Neural cell (in vitro differentiated cells): ENCODE measurements at regions not wholly inside any gene's neighbourhood (a gene's known extent, or its start where the extent isn't known, plus 50 kb on each side); places are given as distances from the start of the nearest gene placed in this dataset.

Experiments used
- H2AFZ ChIP-seq: fragments of 200-600, 300-800 bp; sonication (generic), shearing (Covaris generic); 2 replicates; pipeline ENCODE4 v1.6.0; 2014; ENCODE audit warnings: low read depth, mild to moderate bottlenecking, antibody characterized with exemption, low read length, moderate library complexity
- H3F3A ChIP-seq: fragments of 200-600 bp; shearing (Covaris generic); 2 replicates; pipeline ENCODE4 v1.6.1; 2016; ENCODE audit warnings: mild to moderate bottlenecking, moderate library complexity, mixed read lengths, antibody characterized with exemption, low read length; ENCODE audit not compliant: insufficient read depth, poor library complexity, severe bottlenecking
- H3K27ac ChIP-seq: fragments of 200-600, 300-800 bp; sonication (generic), shearing (Covaris generic); 2 replicates; pipeline ENCODE4 v1.5.1; 2014; ENCODE audit warnings: mild to moderate bottlenecking, low read length, moderate library complexity
- H3K27me3 ChIP-seq: fragments of 300-800, 200-600 bp; sonication (generic), shearing (Covaris generic); 2 replicates; pipeline ENCODE4 v1.6.0; 2014; ENCODE audit warnings: mild to moderate bottlenecking, low read depth, low read length, moderate library complexity; ENCODE audit not compliant: insufficient read depth
- H3K36me3 ChIP-seq: fragments of 300-800, 200-600 bp; sonication (generic), shearing (Covaris generic); 2 replicates; pipeline ENCODE4 v1.5.1; 2014; ENCODE audit warnings: mild to moderate bottlenecking, antibody characterized with exemption, low read length, moderate library complexity; ENCODE audit not compliant: insufficient read depth
- H3K4me2 ChIP-seq: fragments of 300-800, 200-600 bp; sonication (generic), shearing (Covaris generic); 2 replicates; pipeline ENCODE4 v1.6.0; 2014; ENCODE audit warnings: mild to moderate bottlenecking, low read length
- H3K4me3 ChIP-seq: fragments of 300-800, 200-600 bp; sonication (generic), shearing (Covaris generic); 2 replicates; pipeline ENCODE4 v1.5.1; 2014; ENCODE audit warnings: mild to moderate bottlenecking, low read length, moderate library complexity
- H3K79me2 ChIP-seq: fragments of 200-600 bp; shearing (Covaris generic); replicated peaks from 2 replicates; pipeline ENCODE4 v1.6.0; 2014; ENCODE audit warnings: mild to moderate bottlenecking, low read length, moderate library complexity; ENCODE audit not compliant: insufficient read depth
- H3K9ac ChIP-seq: fragments of 300-800, 200-600 bp; sonication (generic), shearing (Covaris generic); 2 replicates; pipeline ENCODE4 v1.6.1; 2016; ENCODE audit warnings: mild to moderate bottlenecking, low read length, mixed read lengths
- H3K9me2 ChIP-seq: fragments of 200-600 bp; shearing (Covaris generic); 2 replicates; pipeline ENCODE4 v1.6.1; 2016; ENCODE audit warnings: mild to moderate bottlenecking, low read length, mixed read lengths; ENCODE audit not compliant: insufficient read depth
- H3K9me3 ChIP-seq: fragments of 200-600, 300-800 bp; sonication (generic), shearing (Covaris generic); 2 replicates; pipeline ENCODE4 v1.6.1; 2016; ENCODE audit warnings: mild to moderate bottlenecking, mixed run types, low read length, moderate library complexity, mixed read lengths
- H4K20me1 ChIP-seq: fragments of 200-600 bp; shearing (Covaris generic); 2 replicates; pipeline ENCODE4 v1.6.1; 2016; ENCODE audit warnings: mild to moderate bottlenecking, mixed run types; ENCODE audit not compliant: insufficient read depth
- EP300 ChIP-seq: fragments of 450-650 bp; conservative IDR thresholded peaks from 2 replicates; pipeline ENCODE4 v1.6.1; 2014; ENCODE audit warnings: antibody characterized with exemption, mild to moderate bottlenecking, moderate library complexity; ENCODE audit not compliant: poor library complexity, severe bottlenecking
- EZH2 ChIP-seq: fragments of 200-600, 300-800 bp; shearing (Covaris generic), sonication (generic); IDR thresholded peaks from 2 replicates; pipeline ENCODE4 v1.6.1; 2014; ENCODE audit warnings: antibody characterized with exemption, low read length, borderline replicate concordance, mild to moderate bottlenecking; ENCODE audit not compliant: insufficient read depth, poor library complexity, severe bottlenecking
- MXI1 ChIP-seq: fragments of 450-650 bp; conservative IDR thresholded peaks from 2 replicates; pipeline ENCODE4 v1.6.1; 2014; ENCODE audit warnings: antibody characterized with exemption, mild to moderate bottlenecking; ENCODE audit not compliant: poor library complexity, severe bottlenecking
- POLR2AphosphoS5 ChIP-seq: IDR thresholded peaks from 2 replicates; pipeline ENCODE4 v1.6.1; 2012
- RAD21 ChIP-seq: fragments of 450-650 bp; conservative IDR thresholded peaks from 2 replicates; pipeline ENCODE4 v1.6.1; 2014; ENCODE audit warnings: antibody characterized with exemption, mild to moderate bottlenecking, moderate library complexity
- SMC3 ChIP-seq: fragments of 450-650 bp; conservative IDR thresholded peaks from 2 replicates; pipeline ENCODE4 v1.6.1; 2014; ENCODE audit warnings: antibody characterized with exemption, mild to moderate bottlenecking, moderate library complexity; ENCODE audit not compliant: poor library complexity
- TAF1 ChIP-seq: IDR thresholded peaks from 2 replicates; pipeline ENCODE4 v1.6.1; 2012; ENCODE audit warnings: low read depth
- TF ChIP-seq, protein P1 (sequence below): IDR thresholded peaks from 2 replicates; pipeline ENCODE4 v1.6.1; 2012; ENCODE audit warnings: borderline replicate concordance
- TF ChIP-seq, protein P2 (sequence below): fragments of 450-650 bp; IDR thresholded peaks from 2 replicates; pipeline ENCODE4 v1.5.1; 2014; ENCODE audit warnings: antibody characterized with exemption, mild to moderate bottlenecking, moderate library complexity; ENCODE audit not compliant: poor library complexity, severe bottlenecking

DNA sequence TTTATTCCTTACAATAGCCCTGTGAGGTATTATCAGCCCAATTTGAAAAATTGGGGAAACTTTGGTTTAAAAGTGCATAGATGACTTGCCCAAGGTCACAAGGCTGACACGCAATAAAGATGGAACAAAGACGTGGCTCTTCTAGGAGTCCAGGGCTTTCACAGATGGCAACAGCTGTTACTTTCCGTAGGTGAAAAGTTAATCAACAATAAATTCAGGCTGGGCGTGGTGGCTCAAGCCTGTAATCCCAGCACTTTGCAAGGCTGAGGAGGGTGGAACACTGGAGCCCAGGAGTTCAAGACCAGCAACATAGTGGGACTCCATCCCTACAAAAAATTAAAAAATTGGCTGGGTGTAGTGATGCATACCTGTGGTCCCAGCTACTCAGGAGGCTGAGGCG is 87.8 kb upstream of the ATF3 start:
- no peaks in the 10 kb centered on the region for H3K36me3 ChIP-seq
- H4K20me1 ChIP-seq, result no peaks in the 10 kb centered on the region
- no peaks in the 10 kb centered on the region for H3K9me2 ChIP-seq
- H3F3A ChIP-seq, result no peaks in the 10 kb centered on the region
- H3K79me2 ChIP-seq, result no peaks in the 10 kb centered on the region
- no peaks in the 10 kb centered on the region for H3K9me3 ChIP-seq
- TF ChIP-seq EZH2, result no peak
- TF ChIP-seq, protein P1, sequence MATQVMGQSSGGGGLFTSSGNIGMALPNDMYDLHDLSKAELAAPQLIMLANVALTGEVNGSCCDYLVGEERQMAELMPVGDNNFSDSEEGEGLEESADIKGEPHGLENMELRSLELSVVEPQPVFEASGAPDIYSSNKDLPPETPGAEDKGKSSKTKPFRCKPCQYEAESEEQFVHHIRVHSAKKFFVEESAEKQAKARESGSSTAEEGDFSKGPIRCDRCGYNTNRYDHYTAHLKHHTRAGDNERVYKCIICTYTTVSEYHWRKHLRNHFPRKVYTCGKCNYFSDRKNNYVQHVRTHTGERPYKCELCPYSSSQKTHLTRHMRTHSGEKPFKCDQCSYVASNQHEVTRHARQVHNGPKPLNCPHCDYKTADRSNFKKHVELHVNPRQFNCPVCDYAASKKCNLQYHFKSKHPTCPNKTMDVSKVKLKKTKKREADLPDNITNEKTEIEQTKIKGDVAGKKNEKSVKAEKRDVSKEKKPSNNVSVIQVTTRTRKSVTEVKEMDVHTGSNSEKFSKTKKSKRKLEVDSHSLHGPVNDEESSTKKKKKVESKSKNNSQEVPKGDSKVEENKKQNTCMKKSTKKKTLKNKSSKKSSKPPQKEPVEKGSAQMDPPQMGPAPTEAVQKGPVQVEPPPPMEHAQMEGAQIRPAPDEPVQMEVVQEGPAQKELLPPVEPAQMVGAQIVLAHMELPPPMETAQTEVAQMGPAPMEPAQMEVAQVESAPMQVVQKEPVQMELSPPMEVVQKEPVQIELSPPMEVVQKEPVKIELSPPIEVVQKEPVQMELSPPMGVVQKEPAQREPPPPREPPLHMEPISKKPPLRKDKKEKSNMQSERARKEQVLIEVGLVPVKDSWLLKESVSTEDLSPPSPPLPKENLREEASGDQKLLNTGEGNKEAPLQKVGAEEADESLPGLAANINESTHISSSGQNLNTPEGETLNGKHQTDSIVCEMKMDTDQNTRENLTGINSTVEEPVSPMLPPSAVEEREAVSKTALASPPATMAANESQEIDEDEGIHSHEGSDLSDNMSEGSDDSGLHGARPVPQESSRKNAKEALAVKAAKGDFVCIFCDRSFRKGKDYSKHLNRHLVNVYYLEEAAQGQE, result no peak
- TF ChIP-seq TAF1, result no peak
- TF ChIP-seq SMC3, result no peak
- TF ChIP-seq RAD21, result no peak
- TF ChIP-seq, protein P2, sequence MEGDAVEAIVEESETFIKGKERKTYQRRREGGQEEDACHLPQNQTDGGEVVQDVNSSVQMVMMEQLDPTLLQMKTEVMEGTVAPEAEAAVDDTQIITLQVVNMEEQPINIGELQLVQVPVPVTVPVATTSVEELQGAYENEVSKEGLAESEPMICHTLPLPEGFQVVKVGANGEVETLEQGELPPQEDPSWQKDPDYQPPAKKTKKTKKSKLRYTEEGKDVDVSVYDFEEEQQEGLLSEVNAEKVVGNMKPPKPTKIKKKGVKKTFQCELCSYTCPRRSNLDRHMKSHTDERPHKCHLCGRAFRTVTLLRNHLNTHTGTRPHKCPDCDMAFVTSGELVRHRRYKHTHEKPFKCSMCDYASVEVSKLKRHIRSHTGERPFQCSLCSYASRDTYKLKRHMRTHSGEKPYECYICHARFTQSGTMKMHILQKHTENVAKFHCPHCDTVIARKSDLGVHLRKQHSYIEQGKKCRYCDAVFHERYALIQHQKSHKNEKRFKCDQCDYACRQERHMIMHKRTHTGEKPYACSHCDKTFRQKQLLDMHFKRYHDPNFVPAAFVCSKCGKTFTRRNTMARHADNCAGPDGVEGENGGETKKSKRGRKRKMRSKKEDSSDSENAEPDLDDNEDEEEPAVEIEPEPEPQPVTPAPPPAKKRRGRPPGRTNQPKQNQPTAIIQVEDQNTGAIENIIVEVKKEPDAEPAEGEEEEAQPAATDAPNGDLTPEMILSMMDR, result no peak
- no peak overlapping the region for H3K4me2 ChIP-seq
- H3K27ac ChIP-seq, result no peak overlapping the region
- H2AFZ ChIP-seq, result no peak overlapping the region
- H3K4me3 ChIP-seq, result no peak overlapping the region
- H3K27me3 ChIP-seq, result no peaks in the 10 kb centered on the region
- no peak overlapping the region for H3K9ac ChIP-seq

DNA sequence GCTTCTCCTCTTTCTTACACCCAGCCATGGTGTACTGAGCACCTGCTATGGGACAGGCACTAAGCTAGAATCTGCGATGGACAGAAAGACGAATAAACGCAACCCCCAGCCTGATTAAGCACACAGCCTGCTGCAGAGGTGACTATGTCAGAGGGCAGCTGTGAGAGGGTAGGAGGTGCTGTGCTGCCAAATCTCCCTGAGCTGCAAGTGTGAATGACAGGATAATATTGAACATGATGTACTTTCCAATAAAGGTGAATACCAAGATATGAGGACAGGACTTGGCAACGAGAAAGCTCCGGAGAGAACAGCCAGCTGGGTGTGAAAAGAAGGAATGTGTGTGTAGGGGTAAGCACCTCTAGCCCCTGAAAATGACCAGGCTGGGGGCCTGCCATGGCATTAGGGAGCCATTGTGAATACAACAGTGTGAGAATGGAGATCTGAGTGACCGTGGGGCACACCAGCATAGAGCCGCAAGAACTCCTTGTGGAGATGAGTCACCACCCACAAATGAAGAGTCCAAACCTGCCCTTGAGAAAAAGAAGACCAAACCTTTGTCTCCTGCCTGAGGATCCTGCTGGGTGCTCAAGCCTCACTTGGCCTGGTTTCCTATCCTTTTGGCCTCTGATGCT is 83.0 kb upstream of the ATF3 start:
- Histone ChIP-seq H4K20me1 (no peaks in the 10 kb centered on the region), H3K4me3 (no peak overlapping the region), H3K27ac (no peak overlapping the region), H3K36me3 (no peaks in the 10 kb centered on the region), H3K9ac (no peak overlapping the region), H3F3A (no peaks in the 10 kb centered on the region), H3K9me3 (no peaks in the 10 kb centered on the region), H3K79me2 (no peaks in the 10 kb centered on the region), H3K9me2 (no peaks in the 10 kb centered on the region), H3K4me2 (no peak overlapping the region), H3K27me3 (no peaks in the 10 kb centered on the region), H2AFZ (no peak overlapping the region)
- TF ChIP-seq SMC3, result no peak
- no peak for TF ChIP-seq POLR2AphosphoS5
- no peak for TF ChIP-seq MXI1
- TF ChIP-seq, protein P1, result no peak
- TF ChIP-seq RAD21, result no peak
- TF ChIP-seq EZH2, result no peak
- no peak for TF ChIP-seq EP300
- TF ChIP-seq, protein P2, result no peak
- no peak for TF ChIP-seq TAF1
